Peyer's patch (tissue), 4 donors: ENCODE measurements at regions not wholly inside any gene's neighbourhood (a gene's known extent, or its start where the extent isn't known, plus 50 kb on each side); places are given as distances from the start of the nearest gene placed in this dataset.

Experiments used
- DNase-seq, 3 donors: peaks; one replicate each; pipeline ENCODE4 v3.0.0-alpha.2; 2017 to 2019
- H3K27ac ChIP-seq, 4 donors: fragments of 200-600 bp; sonication (generic); one replicate each; pipeline ENCODE4 v1.5.1; 2016 to 2019
- H3K27me3 ChIP-seq, 2 donors: fragments of 200-600 bp; sonication (generic); one replicate each; pipeline ENCODE4 v1.5.1; 2019
- H3K36me3 ChIP-seq, 3 donors: fragments of 200-600 bp; sonication (generic); one replicate each; pipeline ENCODE4 v1.5.1; 2016 to 2019
- H3K4me1 ChIP-seq, 4 donors: fragments of 200-600 bp; sonication (generic); one replicate each; pipeline ENCODE4 v1.5.1; 2016 to 2019
- H3K4me3 ChIP-seq, 4 donors: fragments of 200-600 bp; sonication (generic); 1 replicate in 3 of 4; 2 replicates in 1 of 4; pipeline ENCODE4 v1.5.1; 2016 to 2019; ENCODE audit warnings: mild to moderate bottlenecking in 1 of 4
- H3K9me3 ChIP-seq, 4 donors: fragments of 200-600 bp; sonication (generic); one replicate each; pipeline ENCODE4 v1.5.1; 2016 to 2019; ENCODE audit warnings: mild to moderate bottlenecking in 1 of 4
- POLR2A ChIP-seq, 2 donors: fragments of 450-650 bp; IDR thresholded peaks; one replicate each; pipeline ENCODE4 v1.5.1; 2017; ENCODE audit warnings: antibody characterized with exemption in 2 of 2, mild to moderate bottlenecking in 2 of 2, moderate library complexity in 2 of 2
- small RNA-seq, 2 donors: library from RNA; depleted of rRNA; stranded (forward); fragments of <200 nt; gene quantifications; one replicate each; pipeline ENCODE3, GENCODE V24; 2016
- TF ChIP-seq, protein P1 (sequence below), 6 experiments: fragments of 450-650 bp in 4 of 6; fragments of 200-600 bp in 2 of 6; sonication (generic) in 1 of 6; IDR thresholded peaks; one replicate each; pipeline ENCODE4 v1.5.1; 2017 to 2019; ENCODE audit warnings: antibody characterized with exemption in 6 of 6, mild to moderate bottlenecking in 3 of 6, moderate library complexity in 1 of 6

- Histone ChIP-seq H3K27me3 (no peaks in the 10 kb centered on the region), H3K9me3 (no peaks in the 10 kb centered on the region), H3K27ac (no peak overlapping the region), H3K4me3 (no peak overlapping the region), H3K4me1 (no peaks in the 10 kb centered on the region), H3K36me3 (no peaks in the 10 kb centered on the region)
- no peak for TF ChIP-seq POLR2A (IDR thresholded peaks at IDR 0.05)
- TF ChIP-seq, protein P1, sequence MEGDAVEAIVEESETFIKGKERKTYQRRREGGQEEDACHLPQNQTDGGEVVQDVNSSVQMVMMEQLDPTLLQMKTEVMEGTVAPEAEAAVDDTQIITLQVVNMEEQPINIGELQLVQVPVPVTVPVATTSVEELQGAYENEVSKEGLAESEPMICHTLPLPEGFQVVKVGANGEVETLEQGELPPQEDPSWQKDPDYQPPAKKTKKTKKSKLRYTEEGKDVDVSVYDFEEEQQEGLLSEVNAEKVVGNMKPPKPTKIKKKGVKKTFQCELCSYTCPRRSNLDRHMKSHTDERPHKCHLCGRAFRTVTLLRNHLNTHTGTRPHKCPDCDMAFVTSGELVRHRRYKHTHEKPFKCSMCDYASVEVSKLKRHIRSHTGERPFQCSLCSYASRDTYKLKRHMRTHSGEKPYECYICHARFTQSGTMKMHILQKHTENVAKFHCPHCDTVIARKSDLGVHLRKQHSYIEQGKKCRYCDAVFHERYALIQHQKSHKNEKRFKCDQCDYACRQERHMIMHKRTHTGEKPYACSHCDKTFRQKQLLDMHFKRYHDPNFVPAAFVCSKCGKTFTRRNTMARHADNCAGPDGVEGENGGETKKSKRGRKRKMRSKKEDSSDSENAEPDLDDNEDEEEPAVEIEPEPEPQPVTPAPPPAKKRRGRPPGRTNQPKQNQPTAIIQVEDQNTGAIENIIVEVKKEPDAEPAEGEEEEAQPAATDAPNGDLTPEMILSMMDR (IDR thresholded peaks at IDR 0.05), result no peak
- DNase-seq, result no peak
Measured at GRCh38 chr16:51201604-51202003, 50.5 kb upstream of the SALL1 start.

Small RNA genes lying in the stretch of these regions (small RNA-seq; reads per million reads assigned to genes)
- 0 reads per million in 2 donors for gene AC137527.1
